Chondrocyte (in vitro differentiated cells): ENCODE measurements at regions not wholly inside any gene's neighbourhood (a gene's known extent, or its start where the extent isn't known, plus 50 kb on each side); places are given as distances from the start of the nearest gene placed in this dataset.

Experiments used
- DNase-seq: peaks from one replicate; pipeline ENCODE4 v3.0.0; 2021; ENCODE audit warnings: mixed read lengths, low spot score
- H3K27ac Mint-ChIP-seq: one replicate; pipeline ENCODE4 v1.8.0; 2021; ENCODE audit warnings: mild to moderate bottlenecking, moderate library complexity, mixed read lengths; ENCODE audit not compliant: unreplicated experiment
- H3K27me3 Mint-ChIP-seq: 2 replicates; pipeline ENCODE4 v1.8.0; 2021; ENCODE audit warnings: low read depth, mixed read lengths
- H3K36me3 Mint-ChIP-seq: 2 replicates; pipeline ENCODE4 v1.8.0; 2021; ENCODE audit warnings: low read depth, mixed read lengths
- H3K4me1 Mint-ChIP-seq: 2 replicates; pipeline ENCODE4 v1.8.0; 2021; ENCODE audit warnings: low read depth, mild to moderate bottlenecking, mixed read lengths
- H3K4me3 Mint-ChIP-seq: one replicate; pipeline ENCODE4 v1.8.0; 2021; ENCODE audit warnings: mild to moderate bottlenecking, moderate library complexity, mixed read lengths; ENCODE audit not compliant: unreplicated experiment
- H3K9me3 Mint-ChIP-seq: 2 replicates; pipeline ENCODE4 v1.8.0; 2021; ENCODE audit warnings: low read depth, mixed read lengths
- TF ChIP-seq, protein P1 (sequence below): fragments of 200-600 bp; sonication (generic); IDR thresholded peaks from 2 replicates; pipeline ENCODE4 v1.5.0; 2021; ENCODE audit warnings: antibody characterized with exemption, mild to moderate bottlenecking, moderate library complexity

DNA sequence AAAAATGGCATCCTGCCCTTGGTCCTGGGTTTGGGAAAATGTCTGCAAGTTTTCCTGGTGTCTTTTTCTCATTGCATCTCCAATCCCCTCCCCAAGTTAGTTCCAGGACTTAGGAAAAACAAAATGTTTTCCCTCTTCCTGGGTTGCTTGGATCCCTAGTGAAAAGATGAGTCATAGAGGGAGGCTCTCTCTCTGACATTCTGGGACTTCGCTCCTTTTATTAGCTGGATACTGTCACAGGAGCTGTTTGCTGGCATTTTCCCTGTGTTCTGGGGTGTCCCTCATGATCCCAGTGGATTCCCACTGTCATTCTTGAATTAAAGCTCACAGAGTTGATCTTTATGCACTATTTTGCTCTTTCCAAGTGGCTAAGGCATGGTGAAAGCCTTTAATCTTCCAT is 316.4 kb upstream of the MBL2 start:
- Mint-ChIP-seq H3K36me3 (peaks cover 2% of the 10 kb centered on the region), H3K4me3 (no peak overlapping the region), H3K27me3 (no peaks in the 10 kb centered on the region), H3K9me3 (peaks cover 26% of the 10 kb centered on the region), H3K27ac (no peak overlapping the region), H3K4me1 (no peaks in the 10 kb centered on the region)
- DNase-seq, result no peak
- TF ChIP-seq, protein P1, sequence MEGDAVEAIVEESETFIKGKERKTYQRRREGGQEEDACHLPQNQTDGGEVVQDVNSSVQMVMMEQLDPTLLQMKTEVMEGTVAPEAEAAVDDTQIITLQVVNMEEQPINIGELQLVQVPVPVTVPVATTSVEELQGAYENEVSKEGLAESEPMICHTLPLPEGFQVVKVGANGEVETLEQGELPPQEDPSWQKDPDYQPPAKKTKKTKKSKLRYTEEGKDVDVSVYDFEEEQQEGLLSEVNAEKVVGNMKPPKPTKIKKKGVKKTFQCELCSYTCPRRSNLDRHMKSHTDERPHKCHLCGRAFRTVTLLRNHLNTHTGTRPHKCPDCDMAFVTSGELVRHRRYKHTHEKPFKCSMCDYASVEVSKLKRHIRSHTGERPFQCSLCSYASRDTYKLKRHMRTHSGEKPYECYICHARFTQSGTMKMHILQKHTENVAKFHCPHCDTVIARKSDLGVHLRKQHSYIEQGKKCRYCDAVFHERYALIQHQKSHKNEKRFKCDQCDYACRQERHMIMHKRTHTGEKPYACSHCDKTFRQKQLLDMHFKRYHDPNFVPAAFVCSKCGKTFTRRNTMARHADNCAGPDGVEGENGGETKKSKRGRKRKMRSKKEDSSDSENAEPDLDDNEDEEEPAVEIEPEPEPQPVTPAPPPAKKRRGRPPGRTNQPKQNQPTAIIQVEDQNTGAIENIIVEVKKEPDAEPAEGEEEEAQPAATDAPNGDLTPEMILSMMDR, result no peak

DNA sequence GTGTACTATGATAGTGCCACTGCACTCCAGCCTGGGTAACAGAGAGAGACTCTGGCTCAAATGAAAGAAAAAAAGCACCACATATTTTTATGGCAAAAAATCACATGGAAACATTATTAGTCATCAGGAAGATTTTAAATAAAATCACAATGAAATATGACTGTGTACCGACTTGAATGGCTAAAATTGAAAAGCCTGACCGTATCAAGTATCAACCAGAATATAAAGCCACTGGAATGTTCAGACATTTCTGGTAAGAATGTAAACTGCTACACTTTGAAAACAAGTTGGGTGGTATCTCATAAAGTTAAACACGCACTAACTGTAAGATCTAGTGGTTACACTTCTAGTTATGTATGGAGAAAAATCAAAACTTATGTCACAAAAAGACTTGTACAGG is 306.7 kb upstream of the MBL2 start:
- H3K4me3 Mint-ChIP-seq, result no peak overlapping the region
- TF ChIP-seq, protein P1, result no peak
- peaks cover 3% of the 10 kb centered on the region for H3K27me3 Mint-ChIP-seq
- no peak for DNase-seq
- H3K36me3 Mint-ChIP-seq, result no peaks in the 10 kb centered on the region
- peaks cover 12% of the 10 kb centered on the region for H3K9me3 Mint-ChIP-seq
- H3K4me1 Mint-ChIP-seq, result peaks cover 5% of the 10 kb centered on the region
- H3K27ac Mint-ChIP-seq, result no peak overlapping the region

DNA sequence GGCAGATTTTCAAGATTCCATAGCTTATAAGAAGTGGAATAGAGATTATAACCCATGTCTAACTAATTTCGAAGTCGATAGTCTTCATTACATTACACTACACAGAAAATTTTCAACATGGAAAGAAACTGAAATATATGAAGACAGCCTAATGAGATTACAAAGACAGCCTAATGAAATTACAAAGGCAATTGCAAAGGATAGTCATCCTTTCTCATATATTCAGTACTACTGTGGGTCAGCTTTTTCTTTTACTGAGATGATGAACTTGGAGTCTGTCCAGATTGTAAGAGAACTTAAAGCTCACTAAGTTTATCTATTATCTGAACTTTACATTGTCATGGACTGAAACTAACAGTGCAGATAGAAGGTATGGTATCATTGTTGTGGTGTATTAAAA is 304.4 kb upstream of the MBL2 start:
- Mint-ChIP-seq H3K4me3 (no peak overlapping the region), H3K27ac (no peak overlapping the region), H3K36me3 (no peaks in the 10 kb centered on the region), H3K27me3 (peaks cover 6% of the 10 kb centered on the region), H3K9me3 (peaks cover 8% of the 10 kb centered on the region), H3K4me1 (peaks cover 5% of the 10 kb centered on the region)
- no peak for DNase-seq
- TF ChIP-seq, protein P1, result no peak

DNA sequence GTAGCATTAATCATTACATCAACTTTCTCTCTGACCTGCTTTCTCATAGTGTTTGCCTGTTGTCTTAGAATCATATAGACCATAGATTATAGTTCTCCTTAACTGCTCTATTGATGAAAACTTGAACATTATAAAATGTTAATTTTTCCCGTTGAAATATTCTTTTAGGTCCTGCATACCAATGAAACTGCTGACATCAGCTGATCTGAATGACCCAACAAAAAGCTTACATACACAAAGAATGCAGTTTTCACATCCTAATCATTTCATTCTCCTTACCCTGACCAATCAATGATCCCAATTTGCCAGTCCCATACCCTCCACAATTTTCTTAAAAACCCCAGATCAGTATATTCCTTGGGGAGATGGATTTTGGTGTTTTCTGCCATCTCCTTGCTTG is 302.9 kb upstream of the MBL2 start:
- TF ChIP-seq, protein P1, result no peak
- Mint-ChIP-seq H3K4me3 (no peak overlapping the region), H3K27me3 (peaks cover 7% of the 10 kb centered on the region), H3K27ac (no peak overlapping the region), H3K4me1 (peaks cover 5% of the 10 kb centered on the region), H3K9me3 (peaks cover 3% of the 10 kb centered on the region), H3K36me3 (no peaks in the 10 kb centered on the region)
- DNase-seq, result no peak

DNA sequence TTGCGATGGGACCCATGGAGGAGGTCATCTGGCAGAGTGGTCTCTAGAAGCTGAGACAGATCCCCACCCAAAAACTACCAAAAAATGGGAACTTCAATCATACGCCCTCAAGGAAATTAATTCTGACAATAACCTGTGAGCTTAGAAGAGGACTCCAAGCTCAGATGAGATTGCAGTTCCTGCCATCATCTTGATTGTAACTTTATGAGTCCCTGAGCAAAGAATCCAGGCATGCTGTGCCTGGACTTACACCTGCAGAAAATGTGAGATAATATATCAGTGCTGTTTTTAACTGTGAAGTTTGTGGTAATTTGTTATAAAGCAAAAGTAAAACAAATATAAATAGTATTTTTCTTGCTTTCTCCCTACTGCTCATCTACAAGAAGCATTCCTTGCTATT is 299.6 kb upstream of the MBL2 start:
- Mint-ChIP-seq H3K4me3 (no peak overlapping the region), H3K36me3 (no peaks in the 10 kb centered on the region), H3K27ac (no peak overlapping the region), H3K4me1 (no peaks in the 10 kb centered on the region), H3K27me3 (peaks cover 7% of the 10 kb centered on the region), H3K9me3 (peaks cover 3% of the 10 kb centered on the region)
- TF ChIP-seq, protein P1, result no peak
- no peak for DNase-seq
